ENCODE measurements at regions not wholly inside any gene's neighbourhood (a gene's known extent, or its start where the extent isn't known, plus 50 kb on each side); places are given as distances from the start of the nearest gene placed in this dataset.

- DNase-seq = no peak
Measured at GRCh38 chr5:27276119-27276518, 237.7 kb upstream of the CDH9 start.

GRCh38 chr5:27275345-27275744 is 237.0 kb upstream of the CDH9 start:
- no peak for DNase-seq

GRCh38 chr5:27269766-27270165 is 231.4 kb upstream of the CDH9 start:
- DNase-seq = no peak

- no peak for DNase-seq
Measured at GRCh38 chr5:27267209-27267824, 228.9 kb upstream of the CDH9 start.

GRCh38 chr5:27266184-27266583 is 227.8 kb upstream of the CDH9 start:
- peak; percentile 23 for DNase-seq

- DNase-seq = no peak
Measured at GRCh38 chr5:27257696-27258095, 219.3 kb upstream of the CDH9 start.

GRCh38 chr5:27252911-27253310 is 214.5 kb upstream of the CDH9 start:
- no peak for DNase-seq

- no peak for DNase-seq
Measured at GRCh38 chr5:27242258-27242626, 203.9 kb upstream of the CDH9 start.

- peak; percentile 72 for DNase-seq
Measured at GRCh38 chr5:27241564-27242257, 203.3 kb upstream of the CDH9 start.

- no peak for DNase-seq
Measured at GRCh38 chr5:27240791-27241190, 202.4 kb upstream of the CDH9 start.

GRCh38 chr5:27234916-27235315 is 196.5 kb upstream of the CDH9 start:
- no peak for DNase-seq

GRCh38 chr5:27221410-27221809 is 183.0 kb upstream of the CDH9 start:
- DNase-seq = no peak

- DNase-seq = no peak
Measured at GRCh38 chr5:27220752-27221151, 182.4 kb upstream of the CDH9 start.

- DNase-seq = no peak
Measured at GRCh38 chr5:27217977-27218376, 179.6 kb upstream of the CDH9 start.

- DNase-seq = no peak
Measured at GRCh38 chr5:27217155-27217956, 179.0 kb upstream of the CDH9 start.

GRCh38 chr5:27216367-27216950 is 178.1 kb upstream of the CDH9 start:
- DNase-seq = no peak

GRCh38 chr5:27208051-27208450 is 169.7 kb upstream of the CDH9 start:
- no peak for DNase-seq

GRCh38 chr5:27191786-27192510 is 153.6 kb upstream of the CDH9 start:
- DNase-seq = no peak

- no peak for DNase-seq
Measured at GRCh38 chr5:27172693-27173092, 134.3 kb upstream of the CDH9 start.

- no peak for DNase-seq
Measured at GRCh38 chr5:27171761-27172261, 133.4 kb upstream of the CDH9 start.

- no peak for DNase-seq
Measured at GRCh38 chr5:27158775-27159174, 120.4 kb upstream of the CDH9 start.

GRCh38 chr5:27158171-27158570 is 119.8 kb upstream of the CDH9 start:
- DNase-seq = no peak
